MCF 10A (cell line): ENCODE measurements at regions not wholly inside any gene's neighbourhood (a gene's known extent, or its start where the extent isn't known, plus 50 kb on each side); places are given as distances from the start of the nearest gene placed in this dataset.

Experiments
- BruUV-seq: library from RNA; stranded (reverse); fragments of 400-500 nt; replicated peaks from 2 replicates; lab custom pipeline; 2021; lab: Mats Ljungman, UMichigan
- CTCF ChIA-PET: fragments of 300-600 bp; sonication (Branson Sonifier 250); formaldehyde crosslinking; extraction: SDS; loops from one replicate; lab custom pipeline; 2021; ENCODE audit warnings: antibody characterized with exemption, inconsistent platforms; lab: Yijun Ruan, JAX
- POLR2A ChIA-PET: fragments of 300-600, 350-650 bp; sonication (Branson Sonifier 250); formaldehyde crosslinking; extraction: SDS; loops from one replicate; lab custom pipeline; 2020; ENCODE audit warnings: antibody characterized with exemption, inconsistent platforms; lab: Yijun Ruan, JAX
- DNase-seq: peaks from one replicate; pipeline ENCODE4 v3.0.0-alpha.2; 2018; ENCODE audit not compliant: unreplicated experiment
- H3K27ac Mint-ChIP-seq: one replicate; pipeline ENCODE4 v1.8.0; 2022; ENCODE audit warnings: mild to moderate bottlenecking, low read depth, mixed read lengths; ENCODE audit not compliant: unreplicated experiment
- H3K27me3 Mint-ChIP-seq: one replicate; pipeline ENCODE4 v1.8.0; 2022; ENCODE audit warnings: mixed read lengths; ENCODE audit not compliant: insufficient read depth, unreplicated experiment
- H3K36me3 Mint-ChIP-seq: one replicate; pipeline ENCODE4 v1.8.0; 2022; ENCODE audit warnings: mild to moderate bottlenecking, moderate library complexity, mixed read lengths; ENCODE audit not compliant: insufficient read depth, unreplicated experiment
- H3K4me1 Mint-ChIP-seq: one replicate; pipeline ENCODE4 v1.8.0; 2022; ENCODE audit warnings: mixed read lengths; ENCODE audit not compliant: insufficient read depth, unreplicated experiment
- H3K4me3 Mint-ChIP-seq: one replicate; pipeline ENCODE4 v1.8.0; 2022; ENCODE audit warnings: mild to moderate bottlenecking, moderate library complexity, mixed read lengths; ENCODE audit not compliant: unreplicated experiment
- H3K9me3 Mint-ChIP-seq: one replicate; pipeline ENCODE4 v1.8.0; 2022; ENCODE audit warnings: mixed read lengths; ENCODE audit not compliant: unreplicated experiment
- CTCF ChIP-seq: fragments of 200-600 bp; IDR thresholded peaks from one replicate; pipeline ENCODE4 v1.8.0; 2022; ENCODE audit warnings: antibody characterized with exemption, mild to moderate bottlenecking; ENCODE audit not compliant: unreplicated experiment
- intact Hi-C: fragments of 100-400 bp; cut with micrococcal nuclease; formaldehyde crosslinking; loops from 2 replicates; pipeline ENCODE4 v1.14.1; 2022

- peaks cover 26% of the 10 kb centered on the region for H3K4me1 Mint-ChIP-seq
- peak; percentile 87 for DNase-seq
- no peak overlapping the region for H3K27ac Mint-ChIP-seq
- POLR2A ChIA-PET = interaction anchor here (0.6 to 1.5 kb wide), 6 partner anchors 11 to 1602 kb away, joined by 3 to 5 read pairs (median 3); no protein-coding TSS in a partner anchor
- no TSS peak for BruUV-seq
- H3K9me3 Mint-ChIP-seq = peaks cover 10% of the 10 kb centered on the region
- intact Hi-C loops = no loop called here
- no peaks in the 10 kb centered on the region for H3K36me3 Mint-ChIP-seq
- H3K4me3 Mint-ChIP-seq = no peak overlapping the region
- CTCF ChIA-PET = interaction anchor here (0.6 to 1.1 kb wide), 3 partner anchors 23 to 344 kb away, joined by 3 to 4 read pairs (median 4); no protein-coding TSS in a partner anchor
- no peak for TF ChIP-seq CTCF
- H3K27me3 Mint-ChIP-seq = no peaks in the 10 kb centered on the region
Observed at GRCh38 chr1:220389634-220390033, 117.4 kb upstream of the RAB3GAP2 start.

DNA sequence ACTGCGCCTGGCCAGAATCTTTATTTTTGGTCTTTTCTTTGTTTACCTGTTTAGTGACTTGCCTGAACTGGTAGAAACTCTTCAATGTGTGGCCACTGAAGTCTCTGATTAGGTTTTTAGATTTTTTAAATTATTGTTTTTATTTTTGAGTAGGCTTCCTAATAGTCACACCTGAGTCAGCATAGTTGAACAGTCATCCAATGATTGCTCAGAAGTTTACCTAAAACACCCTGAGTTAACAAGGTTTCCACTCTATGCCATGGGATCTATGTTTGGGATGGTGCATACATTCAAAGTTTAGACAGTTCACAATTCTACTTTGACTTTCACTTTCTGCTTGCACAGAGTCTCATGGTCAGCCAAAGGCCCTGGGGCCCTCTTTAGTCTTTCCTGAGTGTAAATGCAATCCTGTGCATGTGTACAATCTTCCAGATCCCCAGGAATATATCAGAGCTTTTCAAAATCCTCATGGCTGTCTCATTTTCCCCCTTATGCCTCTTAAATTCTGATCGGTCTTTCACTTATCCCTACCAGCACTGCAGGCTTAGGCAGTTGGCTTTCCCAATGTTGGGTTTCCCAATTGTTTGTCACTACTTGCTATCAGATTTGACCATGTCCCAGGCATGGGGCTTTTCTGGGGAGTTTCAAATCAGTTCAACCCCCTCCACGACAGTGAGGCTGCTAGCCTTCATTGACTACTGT lies 114.4 kb upstream of the RAB3GAP2 start:
- Mint-ChIP-seq H3K27ac (no peak overlapping the region), H3K9me3 (peaks cover 10% of the 10 kb centered on the region), H3K27me3 (no peaks in the 10 kb centered on the region), H3K4me1 (peaks cover 17% of the 10 kb centered on the region), H3K4me3 (no peak overlapping the region), H3K36me3 (no peaks in the 10 kb centered on the region)
- no peak for TF ChIP-seq CTCF
- BruUV-seq = no TSS peak
- ChIA-PET CTCF (interaction anchor here (0.7 kb wide), 1 partner anchor 91 kb away, joined by 3 read pairs; no protein-coding TSS in a partner anchor), POLR2A (interaction anchor here (0.5 to 0.7 kb wide), 2 partner anchors 24 to 33 kb away, joined by 3 read pairs; no protein-coding TSS in a partner anchor)
- no peak for DNase-seq
- intact Hi-C loops = no loop called here

DNA sequence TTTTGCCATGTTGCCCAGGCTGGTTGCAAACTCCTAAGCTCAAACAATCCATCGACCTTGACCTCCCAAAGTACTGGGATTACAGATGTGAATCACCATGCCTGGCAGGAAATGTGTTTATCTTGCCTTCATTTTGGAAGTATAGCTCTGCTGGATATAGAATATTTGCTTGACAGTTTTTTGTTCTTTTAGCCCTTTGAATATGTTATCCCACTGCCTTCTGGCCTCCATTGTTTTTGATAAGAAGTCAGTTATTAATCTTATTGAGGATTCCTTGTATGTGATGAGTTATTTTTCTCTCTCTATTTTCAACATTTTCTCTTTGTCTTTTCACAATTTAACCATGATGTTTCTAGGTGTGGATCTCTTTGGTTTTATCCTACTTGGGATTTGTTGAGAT lies 112.9 kb upstream of the RAB3GAP2 start:
- intact Hi-C loops = no loop called here
- no peaks in the 10 kb centered on the region for H3K27me3 Mint-ChIP-seq

More for the DNA sequence above, 112.9 kb upstream of the RAB3GAP2 start:
- Mint-ChIP-seq H3K9me3 (peaks cover 10% of the 10 kb centered on the region), H3K4me1 (peaks cover 9% of the 10 kb centered on the region), H3K27ac (no peak overlapping the region), H3K36me3 (no peaks in the 10 kb centered on the region), H3K4me3 (no peak overlapping the region)
- ChIA-PET CTCF (interaction anchor here (0.6 kb wide), 1 partner anchor 94 kb away, joined by 3 read pairs; no protein-coding TSS in a partner anchor), POLR2A (interaction anchor here (1.0 kb wide), 1 partner anchor 85 kb away, joined by 3 read pairs; no protein-coding TSS in a partner anchor)
- no TSS peak for BruUV-seq
- DNase-seq = no peak
- no peak for TF ChIP-seq CTCF
